ENCODE measurements at regions not wholly inside any gene's neighbourhood (a gene's known extent, or its start where the extent isn't known, plus 50 kb on each side); places are given as distances from the start of the nearest gene placed in this dataset.

DNA sequence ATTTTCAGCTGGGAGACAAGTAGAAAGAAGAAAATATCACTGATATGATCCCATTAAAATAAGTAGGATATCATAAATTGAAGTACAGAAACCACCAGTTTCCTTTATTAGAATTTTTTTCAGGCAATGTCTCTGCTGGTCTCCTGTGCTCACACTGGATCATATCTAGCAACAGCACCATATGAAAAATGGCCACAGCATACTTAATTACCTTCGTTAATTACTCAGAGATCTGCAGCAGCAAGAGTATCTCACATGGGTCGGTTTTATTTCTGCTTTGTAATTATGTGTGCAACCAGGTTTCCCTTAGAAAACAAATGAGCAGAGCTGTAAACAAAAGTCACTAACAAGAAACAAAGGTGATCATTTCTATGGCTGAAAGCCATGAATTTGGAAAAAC is 287.9 kb downstream of the LRRIQ3 start:
- H3K4me1 ChIP-seq: no peaks in the 10 kb centered on the region
- H3K4me3 ChIP-seq: no peak overlapping the region
- no peak overlapping the region for H3K27ac ChIP-seq
- WGBS, 2 donors: 29 to 45% methylated on average over 2 of the region's 2 CpGs
- intact Hi-C loops (cut with DNase I): no loop called here
- TF ChIP-seq, protein P1, sequence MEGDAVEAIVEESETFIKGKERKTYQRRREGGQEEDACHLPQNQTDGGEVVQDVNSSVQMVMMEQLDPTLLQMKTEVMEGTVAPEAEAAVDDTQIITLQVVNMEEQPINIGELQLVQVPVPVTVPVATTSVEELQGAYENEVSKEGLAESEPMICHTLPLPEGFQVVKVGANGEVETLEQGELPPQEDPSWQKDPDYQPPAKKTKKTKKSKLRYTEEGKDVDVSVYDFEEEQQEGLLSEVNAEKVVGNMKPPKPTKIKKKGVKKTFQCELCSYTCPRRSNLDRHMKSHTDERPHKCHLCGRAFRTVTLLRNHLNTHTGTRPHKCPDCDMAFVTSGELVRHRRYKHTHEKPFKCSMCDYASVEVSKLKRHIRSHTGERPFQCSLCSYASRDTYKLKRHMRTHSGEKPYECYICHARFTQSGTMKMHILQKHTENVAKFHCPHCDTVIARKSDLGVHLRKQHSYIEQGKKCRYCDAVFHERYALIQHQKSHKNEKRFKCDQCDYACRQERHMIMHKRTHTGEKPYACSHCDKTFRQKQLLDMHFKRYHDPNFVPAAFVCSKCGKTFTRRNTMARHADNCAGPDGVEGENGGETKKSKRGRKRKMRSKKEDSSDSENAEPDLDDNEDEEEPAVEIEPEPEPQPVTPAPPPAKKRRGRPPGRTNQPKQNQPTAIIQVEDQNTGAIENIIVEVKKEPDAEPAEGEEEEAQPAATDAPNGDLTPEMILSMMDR (IDR thresholded peaks at IDR 0.05): no peak
- H3K27me3 ChIP-seq: no peaks in the 10 kb centered on the region
- H3K36me3 ChIP-seq: no peaks in the 10 kb centered on the region
- H3K9me3 ChIP-seq: no peaks in the 10 kb centered on the region
- no peak for ATAC-seq
- no peak for DNase-seq
- FAIRE-seq: no peak

DNA sequence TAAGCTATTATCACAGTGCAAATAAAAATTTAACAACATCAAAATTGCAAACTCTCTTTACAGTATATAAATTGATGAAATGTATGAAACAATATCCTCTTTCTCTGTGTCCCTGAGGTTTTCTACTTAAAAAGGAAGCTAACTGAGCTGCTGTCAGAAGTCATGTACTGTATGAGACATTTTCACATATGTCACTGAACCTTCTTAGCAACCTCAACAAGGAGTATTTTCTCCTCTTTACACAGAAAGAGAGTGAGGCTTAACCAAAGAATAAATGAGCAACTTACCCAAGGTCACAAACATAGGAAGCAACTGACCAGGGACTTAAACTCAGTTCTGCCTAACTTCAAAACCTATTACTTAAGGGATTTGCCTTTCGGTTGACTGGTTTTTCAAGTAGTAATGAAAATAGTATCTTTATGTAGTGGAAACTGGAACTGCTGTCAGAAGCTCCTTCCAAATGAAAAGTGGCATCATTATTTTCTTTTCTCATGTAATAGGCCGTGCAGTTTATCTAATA is 288.9 kb downstream of the LRRIQ3 start:
- H3K27ac ChIP-seq: no peak overlapping the region
- 39 to 57% methylated on average over 2 of the region's 2 CpGs for WGBS, 2 donors
- no peaks in the 10 kb centered on the region for H3K9me3 ChIP-seq
- DNase-seq (no peak), ATAC-seq (no peak), FAIRE-seq (no peak)
- H3K36me3 ChIP-seq: no peaks in the 10 kb centered on the region
- H3K4me1 ChIP-seq: no peaks in the 10 kb centered on the region
- no peaks in the 10 kb centered on the region for H3K27me3 ChIP-seq
- no peak overlapping the region for H3K4me3 ChIP-seq
- intact Hi-C loops (cut with DNase I): no loop called here
- TF ChIP-seq, protein P1 (IDR thresholded peaks at IDR 0.05): no peak

DNA sequence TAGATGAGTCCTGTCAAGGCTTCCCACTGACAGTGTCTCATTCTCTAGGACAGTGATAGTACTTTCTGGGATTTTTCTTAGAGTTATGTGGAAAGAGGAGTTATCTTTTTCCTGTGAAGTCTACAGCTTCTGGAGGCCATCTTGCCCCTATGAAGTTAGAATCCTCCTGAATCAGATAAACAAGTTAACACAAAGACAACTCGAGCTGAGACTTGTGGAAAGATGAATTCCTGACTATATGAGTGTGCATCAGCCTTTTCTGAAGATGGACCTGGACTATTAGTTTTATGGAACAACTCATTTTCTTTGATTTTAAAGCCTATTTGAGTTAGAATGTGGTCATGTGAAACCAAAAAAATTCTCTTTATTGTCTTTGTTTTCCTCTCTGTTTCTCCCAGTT is 290.9 kb downstream of the LRRIQ3 start:
- 23 to 26% methylated on average over 1 of the region's 1 CpG for WGBS, 2 donors
- intact Hi-C loops (cut with DNase I): no loop called here
- Histone ChIP-seq H3K4me1 (no peaks in the 10 kb centered on the region), H3K36me3 (no peaks in the 10 kb centered on the region), H3K27me3 (no peaks in the 10 kb centered on the region), H3K4me3 (no peak overlapping the region), H3K27ac (no peak overlapping the region), H3K9me3 (no peaks in the 10 kb centered on the region)
- ATAC-seq (no peak), FAIRE-seq (no peak), DNase-seq (no peak)
- TF ChIP-seq, protein P1 (IDR thresholded peaks at IDR 0.05): no peak

DNA sequence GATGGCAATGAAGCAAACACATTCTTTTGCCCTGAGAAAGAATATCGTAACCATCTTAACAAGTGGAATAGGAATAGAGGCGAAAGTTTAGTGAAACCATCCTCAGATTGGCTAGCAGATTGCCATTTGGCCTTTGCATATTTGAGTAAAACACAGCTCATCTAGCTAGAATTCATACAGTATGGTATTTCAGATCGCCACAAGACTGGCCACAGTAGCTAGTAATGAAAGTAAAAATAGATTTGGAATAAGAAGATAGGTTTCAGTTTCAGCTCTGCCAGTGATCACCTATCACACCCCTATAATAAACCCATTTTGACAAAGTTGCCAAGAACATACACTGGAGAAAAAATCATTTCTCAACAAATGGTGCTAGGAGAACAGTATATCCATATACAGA is 294.9 kb downstream of the LRRIQ3 start:
- DNase-seq (no peak), ATAC-seq (no peak), FAIRE-seq (no peak)
- Histone ChIP-seq H3K4me1 (no peaks in the 10 kb centered on the region), H3K27ac (no peak overlapping the region), H3K27me3 (no peaks in the 10 kb centered on the region), H3K9me3 (no peaks in the 10 kb centered on the region), H3K36me3 (no peaks in the 10 kb centered on the region), H3K4me3 (no peak overlapping the region)
- TF ChIP-seq, protein P1 (IDR thresholded peaks at IDR 0.05): no peak
- intact Hi-C loops (cut with DNase I): no loop called here
- WGBS, 2 donors: 65 to 81% methylated on average over 3 of the region's 3 CpGs

DNA sequence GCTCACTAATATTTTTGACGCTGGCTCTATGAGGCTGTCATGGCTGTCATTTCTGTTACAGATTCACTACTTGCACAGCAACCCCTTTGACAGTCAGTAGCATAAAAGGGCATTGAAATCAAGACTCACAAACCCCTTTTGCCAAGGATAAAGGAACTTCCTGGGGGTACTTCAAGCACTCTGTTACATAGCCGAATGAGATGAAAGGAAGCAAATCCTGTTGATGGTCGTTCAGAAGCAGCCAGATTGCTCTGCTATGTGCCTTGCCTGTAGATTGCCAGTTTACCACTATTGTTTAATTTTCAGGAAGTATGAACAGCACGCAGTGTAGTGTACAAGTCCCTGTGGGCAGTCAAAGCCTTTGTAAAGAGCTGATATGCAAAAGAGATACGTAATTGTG is 296.2 kb downstream of the LRRIQ3 start:
- no peak for ATAC-seq
- intact Hi-C loops (cut with DNase I): no loop called here
- no peak for FAIRE-seq
- Histone ChIP-seq H3K4me3 (no peak overlapping the region), H3K9me3 (no peaks in the 10 kb centered on the region), H3K36me3 (no peaks in the 10 kb centered on the region), H3K27me3 (no peaks in the 10 kb centered on the region), H3K4me1 (no peaks in the 10 kb centered on the region), H3K27ac (no peak overlapping the region)
- TF ChIP-seq, protein P1 (IDR thresholded peaks at IDR 0.05): no peak
- 40 to 47% methylated on average over 5 of the region's 5 CpGs for WGBS, 2 donors
- DNase-seq: no peak

Data from pancreas (tissue), 10 donors.